SK-N-SH (cell line): ENCODE measurements at regions not wholly inside any gene's neighbourhood (a gene's known extent, or its start where the extent isn't known, plus 50 kb on each side); places are given as distances from the start of the nearest gene placed in this dataset.

ENCODE experiments used
- CTCF ChIP-seq: fragments of 200-600 bp; sonication (generic); IDR thresholded peaks from 2 replicates; pipeline ENCODE4 v1.6.1; 2017; ENCODE audit warnings: antibody characterized with exemption, mild to moderate bottlenecking, moderate library complexity
- MAX ChIP-seq: IDR thresholded peaks from 2 replicates; pipeline ENCODE4 v1.4.0; 2012; ENCODE audit warnings: low read depth
- MXI1 ChIP-seq: IDR thresholded peaks from 2 replicates; pipeline ENCODE4 v1.6.1; 2012; ENCODE audit warnings: mild to moderate bottlenecking, low read depth, low read length, improper control_type of control experiment
- RAD21 ChIP-seq: IDR thresholded peaks from 2 replicates; pipeline ENCODE4 v1.6.1; 2012; ENCODE audit warnings: mild to moderate bottlenecking, low read length
- RCOR1 ChIP-seq: fragments of 150-350 bp; IDR thresholded peaks from 2 replicates; pipeline ENCODE4 v1.6.1; 2017; ENCODE audit warnings: antibody characterized with exemption, low read length
- USF1 ChIP-seq: IDR thresholded peaks from 2 replicates; pipeline ENCODE4 v1.4.0; 2012; ENCODE audit warnings: low read depth, borderline replicate concordance
- YY1 ChIP-seq: IDR thresholded peaks from 2 replicates; pipeline ENCODE4 v1.4.0; 2012; ENCODE audit warnings: low read depth, mild to moderate bottlenecking

- TF ChIP-seq CTCF (no peak), YY1 (no peak), MAX (no peak), RCOR1 (no peak), MXI1 (no peak), RAD21 (no peak), USF1 (no peak)
Observed at GRCh38 chr17:62905233-62905632, 60.8 kb upstream of the TANC2 start.
